K562 (cell line): ENCODE measurements at regions not wholly inside any gene's neighbourhood (a gene's known extent, or its start where the extent isn't known, plus 50 kb on each side); places are given as distances from the start of the nearest gene placed in this dataset.

Experiments
- ATAC-seq: fragments of 200-7000 bp; cut with Tn5 transposase; 3 replicates; pipeline ENCODE4 v1.9.1; 2020; ENCODE audit warnings: moderate library complexity
- BruUV-seq: library from RNA; stranded (reverse); fragments of 400-500 nt; replicated peaks from 2 replicates; lab custom pipeline; 2021; lab: Mats Ljungman, UMichigan
- CTCF ChIA-PET: fragments of 300-600 bp; formaldehyde crosslinking; extraction: SDS; loops from one replicate; lab custom pipeline; 2021; ENCODE audit warnings: low intra/inter-chr PET ratio; lab: Yijun Ruan, JAX
- POLR2A ChIA-PET: fragments of 300-600, 350-650 bp; sonication (Branson Sonifier 250); formaldehyde crosslinking; extraction: SDS; loops from one replicate; lab custom pipeline; 2021; ENCODE audit warnings: antibody characterized with exemption, inconsistent platforms; lab: Yijun Ruan, JAX
- DNase-seq, 4 experiments: peaks; one replicate each; pipeline versions ENCODE4 v3.0.0 to v3.0.0-alpha.2; 2011 to 2018; ENCODE audit warnings: low spot score in 3 of 4, mixed read lengths in 3 of 4; ENCODE audit errors: extremely low read depth in 1 of 4
- FAIRE-seq: peaks from 2 replicates; lab custom pipeline; 2011; peaks lifted over from hg19 to GRCh38; lab: Jason Lieb, UNC
- H2AFZ ChIP-seq: 2 replicates; pipeline ENCODE4 v1.6.0; 2011; ENCODE audit warnings: low read depth, low read length, control low read depth, inconsistent platforms
- H3K27ac ChIP-seq: fragments of 200-600 bp; 3 replicates; pipeline ENCODE4 v1.8.0; 2011; ENCODE audit warnings: low read depth, mild to moderate bottlenecking, control low read depth, inconsistent platforms, low read length, moderate library complexity, mixed read lengths; ENCODE audit errors: extremely low read depth
- H3K27me3 ChIP-seq, 2 experiments: fragments of 300-600 bp in 1 of 2; 2 replicates in 1 of 2; 3 replicates in 1 of 2; pipeline versions ENCODE4 v1.6.0 to v1.8.0; 2011; ENCODE audit warnings: inconsistent platforms in 2 of 2, low read length in 2 of 2, mild to moderate bottlenecking in 1 of 2, mixed read lengths in 1 of 2, moderate library complexity in 1 of 2; ENCODE audit not compliant: control insufficient read depth in 2 of 2, insufficient read depth in 2 of 2
- H3K36me3 ChIP-seq: fragments of 300-600 bp; 3 replicates; pipeline ENCODE4 v1.8.0; 2011; ENCODE audit warnings: mild to moderate bottlenecking, low read length, inconsistent platforms; ENCODE audit not compliant: control insufficient read depth, insufficient read depth
- H3K4me1 ChIP-seq, 2 experiments: fragments of 200-600 bp in 1 of 2; replicated peaks in 1 of 2; 2 replicates in 1 of 2; 3 replicates in 1 of 2; pipeline versions ENCODE4 v1.5.1 to v1.8.0; 2011; ENCODE audit warnings: inconsistent platforms in 2 of 2, low read length in 2 of 2, mild to moderate bottlenecking in 1 of 2, mixed read lengths in 1 of 2, moderate library complexity in 1 of 2; ENCODE audit not compliant: control insufficient read depth in 2 of 2, insufficient read depth in 2 of 2
- H3K4me2 ChIP-seq: 2 replicates; pipeline ENCODE4 v1.6.1; 2011; ENCODE audit warnings: low read length, control low read depth, inconsistent platforms, mixed read lengths; ENCODE audit not compliant: insufficient read depth
- H3K4me3 ChIP-seq: fragments of 200-600 bp; sonication (generic), shearing (Covaris generic); 2 replicates; pipeline ENCODE4 v1.5.1; 2016; ENCODE audit warnings: control low read depth, inconsistent platforms
- H3K79me2 ChIP-seq: fragments of 200-600 bp; 3 replicates; pipeline ENCODE4 v1.8.0; 2011; ENCODE audit warnings: low read length, inconsistent platforms; ENCODE audit not compliant: control insufficient read depth, insufficient read depth
- H3K9ac ChIP-seq, 2 experiments: 2 replicates each; pipeline versions ENCODE4 v1.6.0 to v1.6.1; 2011; ENCODE audit warnings: low read depth in 2 of 2, low read length in 2 of 2, control low read depth in 1 of 2, inconsistent platforms in 1 of 2, mild to moderate bottlenecking in 1 of 2, mixed read lengths in 1 of 2; ENCODE audit not compliant: insufficient read depth in 1 of 2
- H3K9me1 ChIP-seq: one replicate; pipeline ENCODE4 v1.6.0; 2011; ENCODE audit warnings: inconsistent platforms, mild to moderate bottlenecking, low read length, moderate library complexity; ENCODE audit not compliant: control insufficient read depth, insufficient read depth
- H3K9me3 ChIP-seq: replicated peaks from 2 replicates; pipeline ENCODE4 v1.5.1; 2011; ENCODE audit warnings: low read depth, low read length, inconsistent platforms; ENCODE audit not compliant: control insufficient read depth, insufficient read depth
- H4K20me1 ChIP-seq: replicated peaks from 2 replicates; pipeline ENCODE4 v1.6.1; 2011; ENCODE audit warnings: low read length, inconsistent platforms, mixed read lengths; ENCODE audit not compliant: control insufficient read depth, insufficient read depth
- MAFG ChIP-seq: fragments of 450-650 bp; conservative IDR thresholded peaks from 2 replicates; pipeline ENCODE4 v1.6.1; 2016; ENCODE audit warnings: missing genetic modification characterization, missing compliant biosample characterization
- NFRKB ChIP-seq: fragments of 450-650 bp; IDR thresholded peaks from 2 replicates; pipeline ENCODE4 v1.6.1; 2016; ENCODE audit warnings: low read depth
- PCBP2 ChIP-seq: fragments of 200-400 bp; formaldehyde crosslinking; IDR thresholded peaks from 2 replicates; pipeline ENCODE4 v1.6.1; 2018; ENCODE audit warnings: low read length, low read depth, mild to moderate bottlenecking, moderate library complexity; ENCODE audit not compliant: poor library complexity, severe bottlenecking
- SIN3A ChIP-seq, 2 experiments: fragments of 150-350 bp in 1 of 2; IDR thresholded peaks; 2 replicates each; pipeline ENCODE4 v1.6.1; 2011 to 2016; ENCODE audit warnings: borderline replicate concordance in 2 of 2, low read depth in 2 of 2, low read length in 2 of 2, mild to moderate bottlenecking in 2 of 2, moderate library complexity in 2 of 2; ENCODE audit not compliant: control insufficient read depth in 1 of 2
- SIRT6 ChIP-seq: IDR thresholded peaks from one replicate; pipeline ENCODE4 v1.6.1; 2012; ENCODE audit warnings: low read depth, mild to moderate bottlenecking, control low read depth, inconsistent platforms, low read length, moderate library complexity
- SLC30A9 ChIP-seq: fragments of 250-450 bp; sonication (Bioruptor Pico); IDR thresholded peaks from 2 replicates; pipeline ENCODE4 v1.8.0; 2022; ENCODE audit warnings: mild to moderate bottlenecking, moderate library complexity
- TAF9B ChIP-seq: fragments of 450-650 bp; IDR thresholded peaks from 2 replicates; pipeline ENCODE4 v1.6.1; 2018; ENCODE audit warnings: mild to moderate bottlenecking; ENCODE audit not compliant: partially characterized antibody
- ZBTB17 ChIP-seq: fragments of 450-650 bp; formaldehyde crosslinking; IDR thresholded peaks from 2 replicates; pipeline ENCODE4 v1.4.0; 2020; ENCODE audit warnings: mild to moderate bottlenecking
- ZNF316 ChIP-seq: fragments of 450-650 bp; IDR thresholded peaks from 2 replicates; pipeline ENCODE4 v1.6.1; 2016
- WGBS: fragments of 100-300 bp; shearing (Covaris generic); methylation state at CpG from one replicate; pipeline ENCODE4 v1.1.6; 2016; ENCODE audit warnings: low coverage, mixed read lengths; ENCODE audit not compliant: insufficient coverage; ENCODE audit errors: missing lambda C conversion rate; 5-methylcytosine and 5-hydroxymethylcytosine counted together
- in situ Hi-C: fragments of 300-500 bp; cut with MboI; formaldehyde crosslinking; loops from 4 replicates; pipeline ENCODE4 v1.15.0; 2018; ENCODE audit warnings: inconsistent platforms, mixed read lengths
- intact Hi-C: fragments of 100-400 bp; cut with micrococcal nuclease; formaldehyde crosslinking; loops from 2 replicates; pipeline ENCODE4 v1.14.2; 2022
- TF ChIP-seq, protein P1 (sequence below): fragments of 200-800 bp; sonication (Bioruptor generic); IDR thresholded peaks from 2 replicates; pipeline ENCODE4 v1.6.1; 2016; ENCODE audit warnings: missing genetic modification characterization, missing compliant biosample characterization

GRCh38 chr18:41237317-41237716, 717.7 kb upstream of the PIK3C3 start:
- no peak for ATAC-seq
- Histone ChIP-seq H3K36me3 (no peaks in the 10 kb centered on the region), H3K4me3 (no peak overlapping the region), H3K9ac (no peak overlapping the region), H3K9me1 (no peaks in the 10 kb centered on the region), H3K27me3 (no peaks in the 10 kb centered on the region), H3K79me2 (no peaks in the 10 kb centered on the region), H4K20me1 (no peaks in the 10 kb centered on the region), H2AFZ (no peak overlapping the region), H3K4me1 (no peaks in the 10 kb centered on the region), H3K4me2 (no peak overlapping the region), H3K9me3 (0 out of 2 replicates have a peak, but pooled peaks cover 3% of the 10 kb centered on the region), H3K27ac (no peak overlapping the region)
- no TSS peak for BruUV-seq
- intact Hi-C loops: no loop called here
- ChIA-PET POLR2A (no interaction called here), CTCF (no interaction called here)
- WGBS: 0% methylated on average over 1 of the region's 1 CpG
- FAIRE-seq: no peak
- DNase-seq: no peak
- TF ChIP-seq MAFG (tag) (0 out of 2 replicates have a peak, but pooled peaks have one; percentile 19), ZNF316 (peak; percentile 39; the same call in 1 of the 2 replicates), SIN3A (IDR thresholded peaks at IDR 0.05; ENCODE audit: borderline replicate concordance in 2 of 2, control insufficient read depth in 1 of 2, low read depth in 2 of 2, low read length in 2 of 2) (no peak)
- in situ Hi-C loops: no loop called here

GRCh38 chr18:41231681-41232080, 723.4 kb upstream of the PIK3C3 start:
- WGBS: 0% methylated on average over 3 of the region's 3 CpGs
- H3K9ac ChIP-seq: no peak overlapping the region
- H2AFZ ChIP-seq: no peak overlapping the region
- no peaks in the 10 kb centered on the region for H3K36me3 ChIP-seq
- H3K4me2 ChIP-seq: no peak overlapping the region
- ChIA-PET CTCF (no interaction called here), POLR2A (no interaction called here)
- no peaks in the 10 kb centered on the region for H3K79me2 ChIP-seq
- H3K27ac ChIP-seq: no peak overlapping the region
- FAIRE-seq (no peak), ATAC-seq (no peak), DNase-seq (no peak)
- no peak overlapping the region for H3K4me3 ChIP-seq
- in situ Hi-C loops (no loop called here), intact Hi-C loops (no loop called here)
- TF ChIP-seq PCBP2: no peak
- TF ChIP-seq NFRKB: no peak
- TF ChIP-seq SIRT6: no peak
- no peak for TF ChIP-seq SLC30A9 (CRISPR knock-in tag)
- no peak for TF ChIP-seq TAF9B
- TF ChIP-seq ZBTB17 (CRISPR knock-in tag): no peak
- TF ChIP-seq, protein P1, sequence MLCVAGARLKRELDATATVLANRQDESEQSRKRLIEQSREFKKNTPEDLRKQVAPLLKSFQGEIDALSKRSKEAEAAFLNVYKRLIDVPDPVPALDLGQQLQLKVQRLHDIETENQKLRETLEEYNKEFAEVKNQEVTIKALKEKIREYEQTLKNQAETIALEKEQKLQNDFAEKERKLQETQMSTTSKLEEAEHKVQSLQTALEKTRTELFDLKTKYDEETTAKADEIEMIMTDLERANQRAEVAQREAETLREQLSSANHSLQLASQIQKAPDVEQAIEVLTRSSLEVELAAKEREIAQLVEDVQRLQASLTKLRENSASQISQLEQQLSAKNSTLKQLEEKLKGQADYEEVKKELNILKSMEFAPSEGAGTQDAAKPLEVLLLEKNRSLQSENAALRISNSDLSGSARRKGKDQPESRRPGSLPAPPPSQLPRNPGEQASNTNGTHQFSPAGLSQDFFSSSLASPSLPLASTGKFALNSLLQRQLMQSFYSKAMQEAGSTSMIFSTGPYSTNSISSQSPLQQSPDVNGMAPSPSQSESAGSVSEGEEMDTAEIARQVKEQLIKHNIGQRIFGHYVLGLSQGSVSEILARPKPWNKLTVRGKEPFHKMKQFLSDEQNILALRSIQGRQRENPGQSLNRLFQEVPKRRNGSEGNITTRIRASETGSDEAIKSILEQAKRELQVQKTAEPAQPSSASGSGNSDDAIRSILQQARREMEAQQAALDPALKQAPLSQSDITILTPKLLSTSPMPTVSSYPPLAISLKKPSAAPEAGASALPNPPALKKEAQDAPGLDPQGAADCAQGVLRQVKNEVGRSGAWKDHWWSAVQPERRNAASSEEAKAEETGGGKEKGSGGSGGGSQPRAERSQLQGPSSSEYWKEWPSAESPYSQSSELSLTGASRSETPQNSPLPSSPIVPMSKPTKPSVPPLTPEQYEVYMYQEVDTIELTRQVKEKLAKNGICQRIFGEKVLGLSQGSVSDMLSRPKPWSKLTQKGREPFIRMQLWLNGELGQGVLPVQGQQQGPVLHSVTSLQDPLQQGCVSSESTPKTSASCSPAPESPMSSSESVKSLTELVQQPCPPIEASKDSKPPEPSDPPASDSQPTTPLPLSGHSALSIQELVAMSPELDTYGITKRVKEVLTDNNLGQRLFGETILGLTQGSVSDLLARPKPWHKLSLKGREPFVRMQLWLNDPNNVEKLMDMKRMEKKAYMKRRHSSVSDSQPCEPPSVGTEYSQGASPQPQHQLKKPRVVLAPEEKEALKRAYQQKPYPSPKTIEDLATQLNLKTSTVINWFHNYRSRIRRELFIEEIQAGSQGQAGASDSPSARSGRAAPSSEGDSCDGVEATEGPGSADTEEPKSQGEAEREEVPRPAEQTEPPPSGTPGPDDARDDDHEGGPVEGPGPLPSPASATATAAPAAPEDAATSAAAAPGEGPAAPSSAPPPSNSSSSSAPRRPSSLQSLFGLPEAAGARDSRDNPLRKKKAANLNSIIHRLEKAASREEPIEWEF (CRISPR knock-in tag): no peak
- no TSS peak for BruUV-seq
- H4K20me1 ChIP-seq: no peaks in the 10 kb centered on the region
- no peaks in the 10 kb centered on the region for H3K4me1 ChIP-seq
- H3K9me1 ChIP-seq: no peaks in the 10 kb centered on the region
- no peaks in the 10 kb centered on the region for H3K27me3 ChIP-seq
- no peaks in the 10 kb centered on the region for H3K9me3 ChIP-seq
